Neural progenitor cell (in vitro differentiated cells): ENCODE measurements at regions not wholly inside any gene's neighbourhood (a gene's known extent, or its start where the extent isn't known, plus 50 kb on each side); places are given as distances from the start of the nearest gene placed in this dataset.

Source experiments
- CTCF ChIP-seq: fragments of 200-600 bp; sonication (generic); IDR thresholded peaks from 2 replicates; pipeline ENCODE4 v1.5.1; 2017; ENCODE audit warnings: antibody characterized with exemption, mild to moderate bottlenecking
- EZH2 ChIP-seq: fragments of 200-600 bp; sonication (generic); IDR thresholded peaks from 2 replicates; pipeline ENCODE4 v1.6.1; 2017; ENCODE audit warnings: antibody characterized with exemption, mild to moderate bottlenecking, moderate library complexity

- TF ChIP-seq CTCF (no peak), EZH2 (no peak)
These were observed 327.3 kb downstream of the FGFR2 start for GRCh38 chr10:121270906-121271305.
